Neural cell (in vitro differentiated cells): ENCODE measurements at regions not wholly inside any gene's neighbourhood (a gene's known extent, or its start where the extent isn't known, plus 50 kb on each side); places are given as distances from the start of the nearest gene placed in this dataset.
"Not testable (repeated sequence)": the region's sequence is repeated elsewhere in the genome, so short reads cannot be mapped to it uniquely, and the experiment has no call there.

Experiments used
- H2AFZ ChIP-seq: fragments of 200-600, 300-800 bp; sonication (generic), shearing (Covaris generic); 2 replicates; pipeline ENCODE4 v1.6.0; 2014; ENCODE audit warnings: low read depth, mild to moderate bottlenecking, antibody characterized with exemption, low read length, moderate library complexity
- H3F3A ChIP-seq: fragments of 200-600 bp; shearing (Covaris generic); 2 replicates; pipeline ENCODE4 v1.6.1; 2016; ENCODE audit warnings: mild to moderate bottlenecking, moderate library complexity, mixed read lengths, antibody characterized with exemption, low read length; ENCODE audit not compliant: insufficient read depth, poor library complexity, severe bottlenecking
- H3K27ac ChIP-seq: fragments of 200-600, 300-800 bp; sonication (generic), shearing (Covaris generic); 2 replicates; pipeline ENCODE4 v1.5.1; 2014; ENCODE audit warnings: mild to moderate bottlenecking, low read length, moderate library complexity
- H3K27me3 ChIP-seq: fragments of 300-800, 200-600 bp; sonication (generic), shearing (Covaris generic); 2 replicates; pipeline ENCODE4 v1.6.0; 2014; ENCODE audit warnings: mild to moderate bottlenecking, low read depth, low read length, moderate library complexity; ENCODE audit not compliant: insufficient read depth
- H3K36me3 ChIP-seq: fragments of 300-800, 200-600 bp; sonication (generic), shearing (Covaris generic); 2 replicates; pipeline ENCODE4 v1.5.1; 2014; ENCODE audit warnings: mild to moderate bottlenecking, antibody characterized with exemption, low read length, moderate library complexity; ENCODE audit not compliant: insufficient read depth
- H3K4me2 ChIP-seq: fragments of 300-800, 200-600 bp; sonication (generic), shearing (Covaris generic); 2 replicates; pipeline ENCODE4 v1.6.0; 2014; ENCODE audit warnings: mild to moderate bottlenecking, low read length
- H3K4me3 ChIP-seq: fragments of 300-800, 200-600 bp; sonication (generic), shearing (Covaris generic); 2 replicates; pipeline ENCODE4 v1.5.1; 2014; ENCODE audit warnings: mild to moderate bottlenecking, low read length, moderate library complexity
- H3K79me2 ChIP-seq: fragments of 200-600 bp; shearing (Covaris generic); replicated peaks from 2 replicates; pipeline ENCODE4 v1.6.0; 2014; ENCODE audit warnings: mild to moderate bottlenecking, low read length, moderate library complexity; ENCODE audit not compliant: insufficient read depth
- H3K9ac ChIP-seq: fragments of 300-800, 200-600 bp; sonication (generic), shearing (Covaris generic); 2 replicates; pipeline ENCODE4 v1.6.1; 2016; ENCODE audit warnings: mild to moderate bottlenecking, low read length, mixed read lengths
- H3K9me2 ChIP-seq: fragments of 200-600 bp; shearing (Covaris generic); 2 replicates; pipeline ENCODE4 v1.6.1; 2016; ENCODE audit warnings: mild to moderate bottlenecking, low read length, mixed read lengths; ENCODE audit not compliant: insufficient read depth
- H3K9me3 ChIP-seq: fragments of 200-600, 300-800 bp; sonication (generic), shearing (Covaris generic); 2 replicates; pipeline ENCODE4 v1.6.1; 2016; ENCODE audit warnings: mild to moderate bottlenecking, mixed run types, low read length, moderate library complexity, mixed read lengths
- H4K20me1 ChIP-seq: fragments of 200-600 bp; shearing (Covaris generic); 2 replicates; pipeline ENCODE4 v1.6.1; 2016; ENCODE audit warnings: mild to moderate bottlenecking, mixed run types; ENCODE audit not compliant: insufficient read depth
- POLR2AphosphoS5 ChIP-seq: IDR thresholded peaks from 2 replicates; pipeline ENCODE4 v1.6.1; 2012
- RAD21 ChIP-seq: fragments of 450-650 bp; conservative IDR thresholded peaks from 2 replicates; pipeline ENCODE4 v1.6.1; 2014; ENCODE audit warnings: antibody characterized with exemption, mild to moderate bottlenecking, moderate library complexity
- TF ChIP-seq, protein P1 (sequence below): fragments of 450-650 bp; IDR thresholded peaks from 2 replicates; pipeline ENCODE4 v1.5.1; 2014; ENCODE audit warnings: antibody characterized with exemption, mild to moderate bottlenecking, moderate library complexity; ENCODE audit not compliant: poor library complexity, severe bottlenecking

DNA sequence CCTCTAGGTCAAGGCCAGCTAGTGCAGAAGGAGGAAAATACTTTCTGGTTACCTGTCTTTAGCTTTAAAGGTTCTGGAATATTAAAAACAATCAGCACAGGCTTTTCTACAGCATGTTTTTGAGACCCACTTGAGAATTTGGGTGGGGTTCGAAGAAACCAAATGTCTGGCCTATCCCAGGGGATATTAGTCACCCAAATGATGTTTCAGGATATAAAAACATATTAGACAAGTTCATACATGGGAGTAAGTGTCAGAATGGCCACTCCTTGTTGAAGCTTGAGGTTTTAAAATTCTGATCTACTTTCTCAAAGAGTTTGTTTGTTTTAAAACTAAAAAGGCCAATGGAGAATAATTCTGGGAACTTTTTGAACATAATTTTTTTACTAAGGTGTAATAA is 158.6 kb upstream of the DLX2 start:
- no peaks in the 10 kb centered on the region for H3F3A ChIP-seq
- H2AFZ ChIP-seq: no peak overlapping the region
- no peak overlapping the region for H3K9ac ChIP-seq
- H3K79me2 ChIP-seq: no peaks in the 10 kb centered on the region
- no peaks in the 10 kb centered on the region for H3K9me3 ChIP-seq
- TF ChIP-seq, protein P1, sequence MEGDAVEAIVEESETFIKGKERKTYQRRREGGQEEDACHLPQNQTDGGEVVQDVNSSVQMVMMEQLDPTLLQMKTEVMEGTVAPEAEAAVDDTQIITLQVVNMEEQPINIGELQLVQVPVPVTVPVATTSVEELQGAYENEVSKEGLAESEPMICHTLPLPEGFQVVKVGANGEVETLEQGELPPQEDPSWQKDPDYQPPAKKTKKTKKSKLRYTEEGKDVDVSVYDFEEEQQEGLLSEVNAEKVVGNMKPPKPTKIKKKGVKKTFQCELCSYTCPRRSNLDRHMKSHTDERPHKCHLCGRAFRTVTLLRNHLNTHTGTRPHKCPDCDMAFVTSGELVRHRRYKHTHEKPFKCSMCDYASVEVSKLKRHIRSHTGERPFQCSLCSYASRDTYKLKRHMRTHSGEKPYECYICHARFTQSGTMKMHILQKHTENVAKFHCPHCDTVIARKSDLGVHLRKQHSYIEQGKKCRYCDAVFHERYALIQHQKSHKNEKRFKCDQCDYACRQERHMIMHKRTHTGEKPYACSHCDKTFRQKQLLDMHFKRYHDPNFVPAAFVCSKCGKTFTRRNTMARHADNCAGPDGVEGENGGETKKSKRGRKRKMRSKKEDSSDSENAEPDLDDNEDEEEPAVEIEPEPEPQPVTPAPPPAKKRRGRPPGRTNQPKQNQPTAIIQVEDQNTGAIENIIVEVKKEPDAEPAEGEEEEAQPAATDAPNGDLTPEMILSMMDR: no peak
- TF ChIP-seq RAD21: no peak
- no peak for TF ChIP-seq POLR2AphosphoS5
- no peaks in the 10 kb centered on the region for H4K20me1 ChIP-seq
- H3K4me3 ChIP-seq: no peak overlapping the region
- H3K27ac ChIP-seq: no peak overlapping the region
- H3K27me3 ChIP-seq: no peaks in the 10 kb centered on the region
- H3K9me2 ChIP-seq: no peaks in the 10 kb centered on the region
- no peaks in the 10 kb centered on the region for H3K36me3 ChIP-seq
- no peak overlapping the region for H3K4me2 ChIP-seq

GRCh38 chr2:172262486-172262885 is 159.8 kb upstream of the DLX2 start:
- Histone ChIP-seq H3F3A (no peaks in the 10 kb centered on the region), H2AFZ (no peak overlapping the region), H4K20me1 (no peaks in the 10 kb centered on the region), H3K27me3 (no peaks in the 10 kb centered on the region), H3K9me2 (no peaks in the 10 kb centered on the region), H3K36me3 (no peaks in the 10 kb centered on the region), H3K9me3 (no peaks in the 10 kb centered on the region), H3K4me3 (no peak overlapping the region), H3K79me2 (no peaks in the 10 kb centered on the region), H3K9ac (no peak overlapping the region), H3K4me2 (no peak overlapping the region), H3K27ac (no peak overlapping the region)
- no peak for TF ChIP-seq RAD21

DNA sequence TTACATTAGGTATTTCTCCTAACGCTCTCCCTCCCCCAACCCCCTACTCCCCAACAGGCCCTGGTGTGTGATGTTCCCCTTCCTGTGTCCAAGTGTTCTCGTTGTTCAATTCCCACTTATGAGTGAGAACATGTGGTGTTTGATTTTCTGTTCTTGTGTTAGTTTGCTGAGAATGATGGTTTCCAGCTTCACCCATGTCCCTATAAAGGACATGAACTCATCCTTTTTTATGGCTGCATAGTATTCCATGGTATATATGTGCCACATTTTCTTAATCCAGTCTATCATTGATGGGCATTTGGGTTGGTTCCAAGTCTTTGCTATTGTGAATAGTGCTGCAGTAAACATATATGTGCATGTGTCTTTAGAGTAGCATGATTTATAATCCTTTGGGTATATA is 162.1 kb upstream of the DLX2 start:
- not testable (repeated sequence) for H3K36me3 ChIP-seq, H3K9me2 ChIP-seq, H3K27me3 ChIP-seq, H2AFZ ChIP-seq, H3K27ac ChIP-seq, H4K20me1 ChIP-seq, H3K4me3 ChIP-seq, H3K4me2 ChIP-seq, H3K79me2 ChIP-seq, H3K9me3 ChIP-seq, H3F3A ChIP-seq, H3K9ac ChIP-seq

DNA sequence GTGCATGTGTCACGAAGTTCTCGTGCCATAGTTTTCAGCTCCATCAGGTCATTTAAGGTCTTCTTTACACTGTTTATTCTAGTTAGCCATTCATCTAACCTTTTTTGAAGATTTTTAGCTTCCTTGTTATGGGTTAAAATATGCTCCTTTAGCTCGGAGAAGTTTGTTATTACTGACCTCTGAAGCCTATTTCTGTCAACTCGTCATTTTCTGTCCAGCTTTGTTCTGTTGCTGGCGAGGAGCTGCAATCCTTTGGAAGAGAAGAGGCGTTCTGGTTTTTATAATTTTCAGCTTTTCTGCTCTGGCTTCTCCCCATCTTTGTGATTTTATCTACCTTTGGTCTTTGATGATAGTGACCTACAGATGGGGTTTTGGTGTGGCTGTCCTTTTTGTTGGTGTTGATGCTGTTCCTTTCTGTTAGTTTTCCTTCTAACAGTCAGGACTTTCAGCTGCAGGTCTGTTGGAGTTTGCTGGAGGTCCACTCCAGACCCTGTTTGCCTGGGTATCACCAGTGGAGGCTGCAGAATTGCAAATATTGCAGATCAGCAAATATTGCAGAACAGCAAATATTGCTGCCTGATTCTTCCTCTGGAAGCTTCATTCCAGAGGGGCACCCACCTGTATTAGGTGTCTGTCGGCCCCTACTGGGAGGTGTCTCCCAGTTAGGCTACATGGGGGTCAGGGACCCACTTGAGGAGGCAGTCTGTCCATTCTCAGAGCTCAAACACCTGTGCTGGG is 157.7 kb upstream of the ITGA6 start:
- not testable (repeated sequence) for H3K36me3 ChIP-seq, H3F3A ChIP-seq, H2AFZ ChIP-seq, H3K27ac ChIP-seq, H3K27me3 ChIP-seq, H3K9me2 ChIP-seq, H3K9me3 ChIP-seq, H4K20me1 ChIP-seq, H3K79me2 ChIP-seq, H3K4me3 ChIP-seq, H3K4me2 ChIP-seq, H3K9ac ChIP-seq
